Lower leg skin (tissue), 3 donors: ENCODE measurements at regions not wholly inside any gene's neighbourhood (a gene's known extent, or its start where the extent isn't known, plus 50 kb on each side); places are given as distances from the start of the nearest gene placed in this dataset.

ENCODE experiments used
- POLR2A ChIP-seq, 2 donors: fragments of 450-650 bp; IDR thresholded peaks; one replicate each; pipeline ENCODE4 v1.6.1; 2016 to 2017; ENCODE audit warnings: antibody characterized with exemption in 2 of 2, mild to moderate bottlenecking in 1 of 2, moderate library complexity in 1 of 2
- TF ChIP-seq, protein P1 (sequence below), 3 donors: fragments of 450-650 bp; IDR thresholded peaks; one replicate each; pipeline ENCODE4 v1.5.1; 2016; ENCODE audit warnings: antibody characterized with exemption in 3 of 3, mild to moderate bottlenecking in 3 of 3, moderate library complexity in 2 of 3

- TF ChIP-seq, protein P1, sequence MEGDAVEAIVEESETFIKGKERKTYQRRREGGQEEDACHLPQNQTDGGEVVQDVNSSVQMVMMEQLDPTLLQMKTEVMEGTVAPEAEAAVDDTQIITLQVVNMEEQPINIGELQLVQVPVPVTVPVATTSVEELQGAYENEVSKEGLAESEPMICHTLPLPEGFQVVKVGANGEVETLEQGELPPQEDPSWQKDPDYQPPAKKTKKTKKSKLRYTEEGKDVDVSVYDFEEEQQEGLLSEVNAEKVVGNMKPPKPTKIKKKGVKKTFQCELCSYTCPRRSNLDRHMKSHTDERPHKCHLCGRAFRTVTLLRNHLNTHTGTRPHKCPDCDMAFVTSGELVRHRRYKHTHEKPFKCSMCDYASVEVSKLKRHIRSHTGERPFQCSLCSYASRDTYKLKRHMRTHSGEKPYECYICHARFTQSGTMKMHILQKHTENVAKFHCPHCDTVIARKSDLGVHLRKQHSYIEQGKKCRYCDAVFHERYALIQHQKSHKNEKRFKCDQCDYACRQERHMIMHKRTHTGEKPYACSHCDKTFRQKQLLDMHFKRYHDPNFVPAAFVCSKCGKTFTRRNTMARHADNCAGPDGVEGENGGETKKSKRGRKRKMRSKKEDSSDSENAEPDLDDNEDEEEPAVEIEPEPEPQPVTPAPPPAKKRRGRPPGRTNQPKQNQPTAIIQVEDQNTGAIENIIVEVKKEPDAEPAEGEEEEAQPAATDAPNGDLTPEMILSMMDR (IDR thresholded peaks at IDR 0.05) = no peak
- TF ChIP-seq POLR2A (IDR thresholded peaks at IDR 0.05) = no peak
Observed at GRCh38 chr16:8388684-8389083, 201.6 kb downstream of the TMEM114 start.
